MG63 (cell line): ENCODE measurements at regions not wholly inside any gene's neighbourhood (a gene's known extent, or its start where the extent isn't known, plus 50 kb on each side); places are given as distances from the start of the nearest gene placed in this dataset.
A peak's percentile ranks its signal among the peaks of the same experiment; 100 is the strongest.
"Not testable (repeated sequence)": the region's sequence is repeated elsewhere in the genome, so short reads cannot be mapped to it uniquely, and the experiment has no call there.

Experiments
- DNase-seq: peaks from one replicate; pipeline ENCODE4 v3.0.0-alpha.2; 2020
- H3K27me3 ChIP-seq: fragments of 250-450 bp; sonication (Bioruptor Pico); 2 replicates; pipeline ENCODE4 v1.5.1; 2020; ENCODE audit warnings: mild to moderate bottlenecking, moderate library complexity
- H3K36me3 ChIP-seq: fragments of 250-450 bp; sonication (Bioruptor Pico); 2 replicates; pipeline ENCODE4 v1.5.1; 2020; ENCODE audit warnings: mild to moderate bottlenecking, moderate library complexity
- H3K4me3 ChIP-seq: fragments of 250-450 bp; sonication (Bioruptor Pico); 2 replicates; pipeline ENCODE4 v1.5.1; 2020; ENCODE audit warnings: mild to moderate bottlenecking, moderate library complexity
- H3K9me3 ChIP-seq: fragments of 250-450 bp; sonication (Bioruptor Pico); 2 replicates; pipeline ENCODE4 v1.5.1; 2020; ENCODE audit warnings: mild to moderate bottlenecking, moderate library complexity

GRCh38 chr1:29408831-29409605 lies 172.7 kb downstream of the PTPRU start:
- Histone ChIP-seq H3K27me3 (no peaks in the 10 kb centered on the region), H3K9me3 (no peaks in the 10 kb centered on the region), H3K4me3 (no peak overlapping the region), H3K36me3 (no peaks in the 10 kb centered on the region)
- DNase-seq = no peak

DNA sequence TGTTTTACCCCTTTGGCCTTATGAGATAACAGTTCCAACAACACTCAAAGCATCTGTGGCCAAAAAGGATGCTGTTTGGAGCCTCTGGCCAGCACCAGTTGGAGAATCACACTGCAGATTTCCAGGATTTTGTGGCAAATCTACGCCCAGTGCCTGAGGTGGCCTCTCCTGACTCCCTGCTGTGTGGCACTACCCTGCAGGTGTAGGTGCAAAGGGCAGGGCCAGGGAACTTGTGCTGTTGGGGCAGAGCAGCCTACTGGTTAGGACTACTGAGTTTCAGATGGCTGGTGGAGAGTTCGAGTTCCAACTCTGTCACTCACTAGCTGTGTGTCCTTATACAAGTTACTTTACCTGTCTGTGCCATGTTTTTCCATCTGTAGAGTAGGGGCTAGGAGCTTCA lies 170.5 kb downstream of the PTPRU start:
- Histone ChIP-seq H3K36me3 (no peaks in the 10 kb centered on the region), H3K4me3 (no peak overlapping the region), H3K9me3 (no peaks in the 10 kb centered on the region), H3K27me3 (no peaks in the 10 kb centered on the region)
- DNase-seq = no peak

DNA sequence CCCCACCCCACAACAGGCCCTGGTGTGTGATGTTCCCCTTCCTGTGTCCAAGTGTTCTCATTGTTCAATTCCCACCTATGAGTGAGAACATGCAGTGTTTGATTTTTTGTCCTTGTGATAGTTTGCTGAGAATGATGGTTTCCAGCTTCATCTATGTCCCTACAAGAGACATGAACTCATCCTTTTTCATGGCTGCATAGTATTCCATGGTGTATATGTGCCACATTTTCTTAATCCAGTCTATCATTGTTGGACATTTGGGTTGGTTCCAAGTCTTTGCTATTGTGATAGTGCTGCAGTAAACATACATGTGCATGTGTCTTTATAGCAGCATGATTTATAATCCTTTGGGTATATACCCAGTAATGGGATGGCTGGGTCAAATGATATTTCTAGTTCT lies 163.9 kb downstream of the PTPRU start:
- not testable (repeated sequence) for H3K27me3 ChIP-seq, H3K4me3 ChIP-seq, H3K36me3 ChIP-seq, H3K9me3 ChIP-seq, DNase-seq

GRCh38 chr1:29399465-29399864 lies 163.1 kb downstream of the PTPRU start:
- Histone ChIP-seq H3K4me3 (no peak overlapping the region), H3K9me3 (peaks cover 8% of the 10 kb centered on the region), H3K36me3 (no peaks in the 10 kb centered on the region), H3K27me3 (no peaks in the 10 kb centered on the region)
- DNase-seq = no peak

GRCh38 chr1:29398431-29398830 lies 162.1 kb downstream of the PTPRU start:
- peaks cover 8% of the 10 kb centered on the region for H3K9me3 ChIP-seq
- DNase-seq = peak; percentile 83
- H3K27me3 ChIP-seq = no peaks in the 10 kb centered on the region
- H3K36me3 ChIP-seq = no peaks in the 10 kb centered on the region
- H3K4me3 ChIP-seq = no peak overlapping the region

GRCh38 chr1:29397981-29398380 lies 161.7 kb downstream of the PTPRU start:
- H3K36me3 ChIP-seq = no peaks in the 10 kb centered on the region
- peaks cover 8% of the 10 kb centered on the region for H3K9me3 ChIP-seq
- no peak overlapping the region for H3K4me3 ChIP-seq
- no peak for DNase-seq
- H3K27me3 ChIP-seq = no peaks in the 10 kb centered on the region

DNA sequence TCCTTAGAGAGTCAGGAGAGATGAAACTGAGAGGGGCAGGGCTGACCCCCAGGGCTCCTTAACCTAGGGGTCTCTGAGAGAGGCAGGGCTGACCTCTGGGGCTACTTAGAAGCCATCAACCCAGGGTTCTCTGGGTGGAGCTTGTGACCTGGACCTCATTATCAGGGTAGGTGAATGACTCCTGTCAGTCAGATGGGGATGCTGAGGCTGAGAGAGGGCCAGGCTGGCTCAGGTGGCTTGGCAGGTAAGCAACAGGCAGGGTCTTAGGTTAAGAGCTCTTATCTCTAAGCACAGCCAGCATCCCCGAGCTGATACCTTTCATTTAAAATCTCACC lies 160.9 kb downstream of the PTPRU start:
- Histone ChIP-seq H3K9me3 (peaks cover 8% of the 10 kb centered on the region), H3K4me3 (no peak overlapping the region), H3K36me3 (no peaks in the 10 kb centered on the region), H3K27me3 (no peaks in the 10 kb centered on the region)
- no peak for DNase-seq

GRCh38 chr1:29396438-29397255 lies 160.3 kb downstream of the PTPRU start:
- DNase-seq = no peak
- Histone ChIP-seq H3K4me3 (no peak overlapping the region), H3K36me3 (no peaks in the 10 kb centered on the region), H3K27me3 (no peaks in the 10 kb centered on the region), H3K9me3 (peaks cover 8% of the 10 kb centered on the region)

GRCh38 chr1:29395736-29396437 lies 159.6 kb downstream of the PTPRU start:
- Histone ChIP-seq H3K36me3 (no peaks in the 10 kb centered on the region), H3K9me3 (peaks cover 8% of the 10 kb centered on the region), H3K4me3 (no peak overlapping the region), H3K27me3 (no peaks in the 10 kb centered on the region)
- peak; percentile 24 for DNase-seq

DNA sequence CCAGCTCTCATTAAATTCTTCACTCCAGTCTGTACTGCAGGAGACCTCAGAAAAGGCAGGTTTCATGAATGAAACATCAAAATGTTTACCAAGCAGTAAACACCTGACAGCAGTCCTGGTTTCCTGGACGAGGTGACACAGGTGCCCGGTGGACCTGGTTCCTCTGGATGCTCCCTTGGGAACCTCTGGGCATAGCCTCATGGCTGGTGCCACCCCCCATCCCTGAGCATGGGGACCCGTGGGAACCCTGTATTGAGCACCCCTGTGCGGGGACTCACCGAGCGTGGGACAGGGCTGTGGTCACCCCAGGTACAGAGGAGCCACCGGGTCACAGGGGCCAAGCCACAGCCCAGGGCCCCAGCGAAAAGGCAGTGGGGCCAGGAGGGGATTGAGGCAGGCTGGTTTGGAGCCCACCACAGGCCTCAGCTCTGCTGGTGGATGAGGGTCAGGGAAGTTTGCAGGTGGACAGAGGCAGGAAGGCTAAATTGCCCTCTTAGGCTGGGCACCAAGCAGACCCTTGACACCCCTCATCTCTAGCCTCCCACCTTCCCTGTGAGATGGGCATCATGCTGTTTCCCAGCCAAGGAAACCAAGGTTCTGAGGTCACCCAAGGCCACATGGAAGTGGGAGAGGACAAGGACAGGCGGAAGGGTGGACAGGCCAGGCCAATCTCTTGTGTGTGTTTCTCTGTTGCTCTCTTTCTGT lies 158.4 kb downstream of the PTPRU start:
- DNase-seq = no peak
- Histone ChIP-seq H3K27me3 (no peaks in the 10 kb centered on the region), H3K36me3 (no peaks in the 10 kb centered on the region), H3K4me3 (no peak overlapping the region), H3K9me3 (peaks cover 7% of the 10 kb centered on the region)

DNA sequence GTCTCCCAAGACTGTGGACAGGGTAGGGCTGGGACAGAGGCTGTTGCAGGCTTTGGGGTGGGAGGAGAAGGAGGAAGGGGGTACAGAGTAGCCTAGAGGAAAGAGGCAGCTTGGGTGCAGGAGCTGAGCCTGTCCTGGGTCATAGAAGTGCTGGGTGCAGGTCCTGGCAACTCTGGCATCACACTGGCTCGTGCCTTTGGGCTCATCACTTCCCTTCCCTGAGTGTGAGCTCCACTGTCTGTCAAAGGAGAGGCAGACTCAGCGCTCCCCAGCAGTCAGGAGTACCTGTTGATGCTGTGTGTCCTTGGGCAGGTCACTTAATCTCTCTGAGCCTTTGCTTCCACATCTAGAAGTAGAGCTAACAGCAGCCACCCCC lies 157.1 kb downstream of the PTPRU start:
- Histone ChIP-seq H3K9me3 (no peaks in the 10 kb centered on the region), H3K27me3 (no peaks in the 10 kb centered on the region)
- DNase-seq = no peak

DNA sequence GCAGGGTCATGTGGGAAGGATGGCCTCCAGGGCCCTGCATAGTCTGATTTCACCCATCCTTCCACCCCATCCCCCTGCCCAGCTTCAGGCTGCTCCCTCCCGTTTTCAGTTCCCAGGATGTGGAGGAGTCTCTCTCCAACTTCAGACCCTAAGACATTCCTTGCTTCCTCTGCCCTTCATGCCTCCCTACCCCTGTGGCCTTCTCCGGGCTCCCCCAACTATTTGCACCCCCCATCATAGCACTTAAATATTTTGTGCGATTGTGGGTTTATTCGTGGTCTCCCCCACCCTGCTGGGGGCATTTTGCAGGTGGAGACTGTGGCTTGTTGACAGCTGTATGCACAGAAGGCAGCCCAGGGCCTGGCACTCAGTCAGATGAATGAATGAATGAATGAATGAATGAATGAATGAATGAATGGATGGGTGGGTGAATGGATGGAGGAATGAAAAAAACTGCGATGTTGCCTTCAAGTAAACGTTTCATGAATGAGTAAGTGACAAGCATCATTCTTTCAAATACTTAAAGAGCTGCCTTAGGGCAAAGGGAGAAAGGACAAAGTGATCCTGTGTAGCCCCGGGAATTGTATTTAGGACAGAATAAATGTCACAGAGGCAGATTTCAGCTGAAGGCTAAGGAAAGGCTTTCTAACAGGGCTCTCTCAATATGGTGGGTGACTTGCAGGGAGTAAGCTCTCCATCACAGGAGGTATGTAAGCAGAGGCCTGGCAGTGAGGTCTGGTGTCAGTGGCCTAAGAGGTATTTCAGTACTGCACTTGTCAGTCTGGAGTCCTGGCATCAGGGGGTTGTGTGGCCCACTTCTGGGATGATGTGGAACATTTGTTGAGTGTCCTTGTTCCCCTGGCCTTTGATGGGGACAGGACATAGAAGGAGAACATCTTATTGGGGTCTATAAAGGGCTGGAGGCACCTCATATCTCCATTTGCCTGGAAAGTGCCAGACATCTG lies 156.4 kb downstream of the PTPRU start:
- no peak for DNase-seq
- Histone ChIP-seq H3K9me3 (no peaks in the 10 kb centered on the region), H3K27me3 (no peaks in the 10 kb centered on the region), H3K36me3 (no peaks in the 10 kb centered on the region), H3K4me3 (no peak overlapping the region)

More for the DNA sequence above, 157.1 kb downstream of the PTPRU start:
- no peaks in the 10 kb centered on the region for H3K36me3 ChIP-seq
- no peak overlapping the region for H3K4me3 ChIP-seq

DNA sequence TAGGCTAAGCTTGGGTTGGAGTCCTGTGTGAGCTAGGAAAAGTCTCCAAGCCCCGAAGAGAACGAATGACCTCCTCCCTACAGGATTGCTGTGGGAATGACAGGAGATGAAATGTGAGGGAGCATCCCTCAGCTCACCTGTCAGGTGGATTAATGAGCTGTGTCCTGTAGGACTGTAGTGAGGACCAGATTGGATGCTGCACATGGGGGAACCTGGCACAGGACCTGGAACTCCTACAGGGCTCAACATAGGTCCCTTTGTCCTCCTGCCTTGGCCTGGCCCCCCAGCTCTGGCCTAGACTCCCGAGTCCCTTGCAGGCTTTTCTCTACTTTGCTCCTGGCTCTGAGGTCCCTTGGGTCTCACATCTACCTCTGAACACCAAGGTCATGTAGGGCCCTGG lies 155.7 kb downstream of the PTPRU start:
- H3K27me3 ChIP-seq = no peaks in the 10 kb centered on the region
- DNase-seq = no peak
- no peaks in the 10 kb centered on the region for H3K9me3 ChIP-seq
- H3K36me3 ChIP-seq = no peaks in the 10 kb centered on the region
- H3K4me3 ChIP-seq = no peak overlapping the region

GRCh38 chr1:29391362-29391880 lies 155.1 kb downstream of the PTPRU start:
- no peaks in the 10 kb centered on the region for H3K36me3 ChIP-seq
- DNase-seq = no peak
- H3K4me3 ChIP-seq = no peak overlapping the region
- no peaks in the 10 kb centered on the region for H3K27me3 ChIP-seq
- no peaks in the 10 kb centered on the region for H3K9me3 ChIP-seq

GRCh38 chr1:29390491-29391361 lies 154.4 kb downstream of the PTPRU start:
- Histone ChIP-seq H3K36me3 (no peaks in the 10 kb centered on the region), H3K4me3 (no peak overlapping the region), H3K27me3 (no peaks in the 10 kb centered on the region), H3K9me3 (no peaks in the 10 kb centered on the region)
- no peak for DNase-seq
